ENCODE measurements at regions not wholly inside any gene's neighbourhood (a gene's known extent, or its start where the extent isn't known, plus 50 kb on each side); places are given as distances from the start of the nearest gene placed in this dataset.

- TF ChIP-seq, protein P1, sequence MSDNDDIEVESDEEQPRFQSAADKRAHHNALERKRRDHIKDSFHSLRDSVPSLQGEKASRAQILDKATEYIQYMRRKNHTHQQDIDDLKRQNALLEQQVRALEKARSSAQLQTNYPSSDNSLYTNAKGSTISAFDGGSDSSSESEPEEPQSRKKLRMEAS (IDR thresholded peaks at IDR 0.05), result no peak
- TF ChIP-seq FOXM1 (IDR thresholded peaks at IDR 0.05; ENCODE audit: borderline replicate concordance, low read depth) (no peak), TCF12 (IDR thresholded peaks at IDR 0.05; ENCODE audit: low read depth) (no peak), REST (IDR thresholded peaks at IDR 0.05; ENCODE audit: low read depth) (no peak), TEAD4 (IDR thresholded peaks at IDR 0.05) (no peak), TAF1 (IDR thresholded peaks at IDR 0.05; ENCODE audit: low read depth) (no peak), CREB1 (IDR thresholded peaks at IDR 0.05; ENCODE audit: low read depth) (no peak), NFIC (IDR thresholded peaks at IDR 0.05) (no peak), YY1 (IDR thresholded peaks at IDR 0.05; ENCODE audit: low read depth) (no peak), EP300 (IDR thresholded peaks at IDR 0.05; ENCODE audit: borderline replicate concordance) (no peak), CEBPB (IDR thresholded peaks at IDR 0.05) (no peak), EGR1 (IDR thresholded peaks at IDR 0.05) (no peak), ZBTB7A (IDR thresholded peaks at IDR 0.05; ENCODE audit: low read depth) (no peak), RAD21 (IDR thresholded peaks at IDR 0.05; ENCODE audit: low read depth) (no peak)
- TF ChIP-seq, protein P2, sequence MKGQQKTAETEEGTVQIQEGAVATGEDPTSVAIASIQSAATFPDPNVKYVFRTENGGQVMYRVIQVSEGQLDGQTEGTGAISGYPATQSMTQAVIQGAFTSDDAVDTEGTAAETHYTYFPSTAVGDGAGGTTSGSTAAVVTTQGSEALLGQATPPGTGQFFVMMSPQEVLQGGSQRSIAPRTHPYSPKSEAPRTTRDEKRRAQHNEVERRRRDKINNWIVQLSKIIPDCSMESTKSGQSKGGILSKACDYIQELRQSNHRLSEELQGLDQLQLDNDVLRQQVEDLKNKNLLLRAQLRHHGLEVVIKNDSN (IDR thresholded peaks at IDR 0.05), result no peak
Observed at GRCh38 chr1:5532811-5533210, 459.4 kb downstream of the NPHP4 start.

DNA sequence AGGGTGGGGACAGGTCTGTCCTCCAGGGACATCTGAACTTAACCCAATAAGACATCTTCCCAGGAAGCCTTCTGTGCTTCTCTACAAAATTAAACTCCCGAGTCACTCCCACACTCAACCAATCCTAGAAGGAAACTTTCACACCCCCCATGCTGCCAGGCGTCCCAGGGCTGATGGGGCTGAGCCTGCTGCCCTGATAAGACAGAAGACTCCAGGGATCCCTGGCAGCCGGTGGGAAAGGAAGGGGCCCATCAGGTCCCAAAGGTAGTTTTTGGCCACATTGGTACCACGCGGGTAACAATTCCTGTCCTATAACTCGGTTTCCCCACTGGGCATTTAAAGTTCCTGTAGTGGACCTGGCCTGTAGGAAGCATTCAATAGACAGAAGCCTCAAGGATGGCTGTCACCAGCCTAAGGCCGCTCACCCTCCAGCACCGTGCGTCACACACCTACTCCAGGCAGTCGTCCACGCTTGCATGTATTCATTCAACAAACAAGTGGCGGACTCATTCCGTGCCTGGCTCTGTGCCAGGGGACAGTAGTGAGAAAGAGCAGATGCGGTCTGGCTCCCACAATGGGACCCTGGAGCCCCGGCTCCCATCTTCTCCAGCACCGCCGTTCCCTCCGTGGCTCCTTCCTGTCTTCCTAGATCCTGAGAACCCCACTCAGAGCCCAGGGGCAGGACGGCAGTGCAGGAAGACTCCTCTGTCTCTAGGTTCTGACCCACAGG, 465.2 kb downstream of the NPHP4 start:
- TF ChIP-seq CREB1 (IDR thresholded peaks at IDR 0.05; ENCODE audit: low read depth) (no peak), RAD21 (IDR thresholded peaks at IDR 0.05; ENCODE audit: low read depth) (no peak), CEBPB (IDR thresholded peaks at IDR 0.05) (no peak), REST (IDR thresholded peaks at IDR 0.05; ENCODE audit: low read depth) (no peak), EGR1 (IDR thresholded peaks at IDR 0.05) (no peak), TEAD4 (IDR thresholded peaks at IDR 0.05) (no peak), FOXM1 (IDR thresholded peaks at IDR 0.05; ENCODE audit: borderline replicate concordance, low read depth) (no peak)
- TF ChIP-seq, protein P1 (IDR thresholded peaks at IDR 0.05), result no peak
- TF ChIP-seq, protein P2 (IDR thresholded peaks at IDR 0.05), result no peak

GRCh38 chr1:5526385-5526750, 465.9 kb downstream of the NPHP4 start:
- TF ChIP-seq ZBTB7A (IDR thresholded peaks at IDR 0.05; ENCODE audit: low read depth), result no peak
- no peak for TF ChIP-seq EGR1 (IDR thresholded peaks at IDR 0.05)
- TF ChIP-seq CEBPB (IDR thresholded peaks at IDR 0.05), result no peak
- TF ChIP-seq RAD21 (IDR thresholded peaks at IDR 0.05; ENCODE audit: low read depth), result no peak
- TF ChIP-seq FOXM1 (IDR thresholded peaks at IDR 0.05; ENCODE audit: borderline replicate concordance, low read depth), result no peak
- TF ChIP-seq, protein P2 (IDR thresholded peaks at IDR 0.05), result no peak
- TF ChIP-seq, protein P1 (IDR thresholded peaks at IDR 0.05), result no peak
- TF ChIP-seq NFIC (IDR thresholded peaks at IDR 0.05), result no peak

DNA sequence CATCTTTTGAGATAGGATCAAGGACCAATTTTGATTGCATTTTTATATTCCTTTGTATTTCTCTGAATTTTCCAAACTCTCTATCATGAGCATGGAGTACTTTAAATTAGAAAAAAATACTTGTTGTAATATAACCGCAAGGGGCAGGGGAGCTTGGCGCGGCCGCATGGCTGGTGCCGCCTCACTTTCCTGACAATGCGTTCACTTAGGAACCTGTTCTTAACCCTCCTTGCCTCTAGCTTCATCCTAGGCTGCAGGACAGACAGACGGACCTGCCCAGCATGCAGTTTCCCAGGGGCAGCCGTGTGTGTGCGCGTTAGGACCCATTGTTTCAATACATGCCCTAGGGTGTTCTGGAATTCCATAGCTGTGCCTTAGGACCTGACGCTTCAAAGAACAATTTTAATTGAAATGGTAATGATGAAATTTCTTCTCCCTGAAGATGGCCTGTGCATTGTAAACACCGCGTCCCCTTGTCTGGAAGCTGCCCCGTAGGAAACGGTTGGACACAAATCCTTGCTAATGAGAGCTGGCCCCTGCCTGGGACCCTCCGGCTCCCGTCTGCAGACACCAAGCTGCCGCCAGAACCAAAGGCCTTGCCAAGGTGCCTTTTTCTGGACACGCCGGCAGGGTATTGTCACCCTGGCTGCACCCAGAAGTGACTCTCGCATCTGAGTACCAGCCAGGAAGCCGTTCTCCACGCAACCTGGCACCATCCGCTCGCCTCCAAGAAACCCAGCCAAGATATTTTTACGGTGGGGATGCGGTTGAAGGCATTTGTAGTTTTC, 466.4 kb downstream of the NPHP4 start:
- TF ChIP-seq CEBPB (IDR thresholded peaks at IDR 0.05), result no peak
- TF ChIP-seq ZBTB7A (IDR thresholded peaks at IDR 0.05; ENCODE audit: low read depth), result no peak
- TF ChIP-seq, protein P1 (IDR thresholded peaks at IDR 0.05), result no peak
- TF ChIP-seq REST (IDR thresholded peaks at IDR 0.05; ENCODE audit: low read depth), result no peak
- TF ChIP-seq, protein P2 (IDR thresholded peaks at IDR 0.05), result no peak
- TF ChIP-seq FOXM1 (IDR thresholded peaks at IDR 0.05; ENCODE audit: borderline replicate concordance, low read depth), result no peak
- no peak for TF ChIP-seq TEAD4 (IDR thresholded peaks at IDR 0.05)

Measured in Ishikawa (cell line).